SH-SY5Y (cell line): ENCODE measurements at regions not wholly inside any gene's neighbourhood (a gene's known extent, or its start where the extent isn't known, plus 50 kb on each side); places are given as distances from the start of the nearest gene placed in this dataset.

Experiments
- GATA2 ChIP-seq: IDR thresholded peaks from 2 replicates; pipeline ENCODE4 v1.6.1; 2011; ENCODE audit warnings: mild to moderate bottlenecking, low read depth, low read length
- GATA3 ChIP-seq: IDR thresholded peaks from 2 replicates; pipeline ENCODE4 v1.6.1; 2011; ENCODE audit warnings: low read depth, mild to moderate bottlenecking, low read length, moderate library complexity

DNA sequence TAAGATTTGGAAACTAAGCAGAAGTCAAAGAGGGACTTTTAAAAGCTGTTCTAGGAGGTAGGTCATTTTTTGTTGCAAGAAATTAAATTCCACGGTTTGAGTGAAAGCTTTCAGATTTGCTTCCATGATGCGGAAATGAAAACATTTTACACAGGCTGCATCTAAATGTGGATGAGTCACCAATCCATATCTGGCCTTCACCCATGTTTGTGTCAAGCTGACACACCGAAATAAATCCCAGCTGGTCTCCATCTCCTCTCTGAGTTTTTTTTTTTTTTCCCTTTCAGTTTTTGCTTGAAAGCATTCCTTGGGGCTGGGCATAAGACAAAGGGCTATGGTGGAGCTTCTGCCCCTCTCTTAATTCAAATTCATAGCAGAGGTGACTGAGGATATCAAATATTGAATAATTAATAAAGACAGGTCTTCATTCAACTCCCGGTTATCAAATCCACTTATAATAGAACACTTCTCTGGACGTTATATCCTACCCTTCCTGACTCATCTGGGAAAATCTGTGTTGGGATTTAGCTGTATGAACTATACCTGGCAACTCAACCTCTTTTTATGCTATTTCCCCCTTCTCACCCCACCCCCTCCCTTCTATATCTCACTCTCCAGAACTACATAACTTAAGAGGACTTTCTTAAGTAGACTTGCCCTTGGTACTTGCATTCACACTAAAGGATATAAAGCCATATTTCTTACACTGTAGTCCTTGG is 558.3 kb upstream of the GCFC2 start:
- TF ChIP-seq GATA3 (no peak), GATA2 (0 out of 2 replicates have a peak, but pooled peaks have one; percentile 19)
